Panc1 (cell line): ENCODE measurements at regions not wholly inside any gene's neighbourhood (a gene's known extent, or its start where the extent isn't known, plus 50 kb on each side); places are given as distances from the start of the nearest gene placed in this dataset.
"Not testable (repeated sequence)": the region's sequence is repeated elsewhere in the genome, so short reads cannot be mapped to it uniquely, and the experiment has no call there.

ENCODE experiments used
- ATAC-seq: fragments of 200-7000 bp; cut with Tn5 transposase; 2 replicates; pipeline ENCODE4 v1.9.1; 2020; ENCODE audit warnings: mild to moderate bottlenecking, moderate library complexity
- BruUV-seq: library from RNA; stranded (reverse); fragments of 400-500 nt; replicated peaks from 2 replicates; lab custom pipeline; 2021; lab: Mats Ljungman, UMichigan
- CTCF ChIA-PET: fragments of 300-600 bp; sonication (Branson Sonifier 250); formaldehyde crosslinking; loops from one replicate; lab custom pipeline; 2022; ENCODE audit warnings: antibody characterized with exemption; lab: Charles Lee
- POLR2A ChIA-PET: fragments of 300-600 bp; sonication (Branson Sonifier 250); formaldehyde crosslinking; loops from one replicate; lab custom pipeline; 2022; ENCODE audit warnings: antibody characterized with exemption; lab: Charles Lee
- DNase-seq: peaks from one replicate; pipeline ENCODE4 v3.0.0-alpha.2; 2010; ENCODE audit warnings: low read depth, low spot score
- H3K27ac ChIP-seq: 2 replicates; pipeline ENCODE4 v1.5.1; 2011; ENCODE audit warnings: mild to moderate bottlenecking, low read length, inconsistent platforms
- H3K27me3 ChIP-seq: fragments of 200-500 bp; sonication (Bioruptor generic); 2 replicates; pipeline ENCODE4 v1.6.0; 2014; ENCODE audit warnings: low read length, inconsistent platforms; ENCODE audit not compliant: control insufficient read depth, insufficient read depth
- H3K36me3 ChIP-seq: fragments of 200-500 bp; sonication (Bioruptor generic); 2 replicates; pipeline ENCODE4 v1.5.1; 2014; ENCODE audit warnings: inconsistent platforms, mild to moderate bottlenecking, low read length, moderate library complexity; ENCODE audit not compliant: control insufficient read depth, insufficient read depth
- H3K4me1 ChIP-seq: 2 replicates; pipeline ENCODE4 v1.5.1; 2011; ENCODE audit warnings: inconsistent platforms, mild to moderate bottlenecking, low read length, moderate library complexity; ENCODE audit not compliant: control insufficient read depth, insufficient read depth
- H3K4me3 ChIP-seq, 2 experiments: 2 replicates each; pipeline ENCODE4 v1.5.1; 2011 to 2012; ENCODE audit warnings: low read depth in 2 of 2, low read length in 2 of 2, mild to moderate bottlenecking in 2 of 2, inconsistent platforms in 1 of 2, moderate library complexity in 1 of 2
- H3K9me3 ChIP-seq: fragments of 200-500 bp; sonication (Bioruptor generic); 2 replicates; pipeline ENCODE4 v1.5.1; 2014; ENCODE audit warnings: low read depth, mild to moderate bottlenecking, inconsistent platforms, low read length, moderate library complexity; ENCODE audit not compliant: control insufficient read depth, insufficient read depth
- in situ Hi-C: cut with HindIII; loops from 2 replicates; pipeline ENCODE4 v1.10.0; 2016; ENCODE audit warnings: low sequenced_read_pairs, low pct_unique_long_range_greater_than_20kb
- intact Hi-C: fragments of 100-400 bp; cut with micrococcal nuclease; formaldehyde crosslinking; loops from one replicate; pipeline ENCODE4 v1.10.0; 2022; ENCODE audit not compliant: unreplicated experiment

DNA sequence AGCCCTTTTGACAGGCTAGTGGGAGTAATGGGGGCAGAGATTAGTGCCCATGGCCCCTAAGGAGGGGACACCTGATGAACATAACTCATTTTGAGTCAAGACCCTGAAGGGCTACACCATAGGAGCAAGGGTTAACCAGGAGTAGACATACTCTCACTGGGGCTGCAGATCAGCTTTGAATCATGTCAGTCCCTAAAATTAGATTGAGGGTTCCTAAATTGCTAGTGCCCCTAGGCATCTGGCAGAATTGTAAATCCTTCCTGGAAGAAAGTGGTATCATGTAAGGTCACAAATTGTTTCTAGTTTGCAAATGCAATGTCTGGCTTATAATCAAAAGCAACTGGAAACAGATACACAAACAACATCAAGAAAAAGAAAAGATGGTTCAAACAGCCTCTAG is 52.1 kb upstream of the LRRC37A2 start:
- BruUV-seq, CTCF ChIA-PET, H3K4me3 ChIP-seq, H3K27me3 ChIP-seq, H3K27ac ChIP-seq, POLR2A ChIA-PET, H3K36me3 ChIP-seq, H3K9me3 ChIP-seq, H3K4me1 ChIP-seq, intact Hi-C loops, ATAC-seq, in situ Hi-C loops, DNase-seq: not testable (repeated sequence)

- in situ Hi-C loops, H3K27me3 ChIP-seq, CTCF ChIA-PET, H3K9me3 ChIP-seq, H3K36me3 ChIP-seq, BruUV-seq, DNase-seq, ATAC-seq, H3K4me3 ChIP-seq, intact Hi-C loops, H3K4me1 ChIP-seq, H3K27ac ChIP-seq, POLR2A ChIA-PET: not testable (repeated sequence)
These were observed 57.2 kb upstream of the LRRC37A2 start for GRCh38 chr17:46455069-46455468.

- H3K4me3 ChIP-seq, H3K27me3 ChIP-seq, H3K9me3 ChIP-seq, H3K27ac ChIP-seq, in situ Hi-C loops, BruUV-seq, DNase-seq, CTCF ChIA-PET, H3K4me1 ChIP-seq, ATAC-seq, H3K36me3 ChIP-seq, intact Hi-C loops, POLR2A ChIA-PET: not testable (repeated sequence)
These were observed 57.7 kb upstream of the LRRC37A2 start for GRCh38 chr17:46454572-46454971.

DNA sequence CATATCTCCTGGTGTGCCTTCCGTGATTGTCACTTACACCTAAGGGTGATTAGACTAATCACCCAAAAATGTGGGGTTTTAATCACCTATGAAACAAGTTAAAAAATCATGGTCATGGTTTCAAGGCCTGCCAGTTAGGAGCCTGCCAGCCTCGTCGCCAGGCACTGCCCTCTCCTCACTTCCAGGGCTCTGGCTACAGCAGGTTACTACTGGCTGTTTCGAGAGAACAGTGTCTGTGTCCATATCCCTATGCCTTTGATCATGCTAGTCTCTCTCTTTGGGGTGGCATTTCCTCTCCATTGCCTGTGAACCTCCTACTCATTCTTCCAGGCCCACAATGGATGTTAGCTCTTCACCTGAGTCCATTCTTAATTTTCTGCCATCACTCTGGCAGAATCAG is 59.2 kb upstream of the LRRC37A2 start:
- H3K4me1 ChIP-seq, H3K36me3 ChIP-seq, CTCF ChIA-PET, in situ Hi-C loops, H3K9me3 ChIP-seq, intact Hi-C loops, BruUV-seq, H3K4me3 ChIP-seq, DNase-seq, H3K27me3 ChIP-seq, H3K27ac ChIP-seq, ATAC-seq, POLR2A ChIA-PET: not testable (repeated sequence)

GRCh38 chr17:46445849-46446248 is 66.4 kb upstream of the LRRC37A2 start:
- H3K27me3 ChIP-seq, H3K36me3 ChIP-seq, H3K4me3 ChIP-seq, ATAC-seq, H3K27ac ChIP-seq, intact Hi-C loops, H3K9me3 ChIP-seq, H3K4me1 ChIP-seq, CTCF ChIA-PET, BruUV-seq, in situ Hi-C loops, POLR2A ChIA-PET, DNase-seq: not testable (repeated sequence)

DNA sequence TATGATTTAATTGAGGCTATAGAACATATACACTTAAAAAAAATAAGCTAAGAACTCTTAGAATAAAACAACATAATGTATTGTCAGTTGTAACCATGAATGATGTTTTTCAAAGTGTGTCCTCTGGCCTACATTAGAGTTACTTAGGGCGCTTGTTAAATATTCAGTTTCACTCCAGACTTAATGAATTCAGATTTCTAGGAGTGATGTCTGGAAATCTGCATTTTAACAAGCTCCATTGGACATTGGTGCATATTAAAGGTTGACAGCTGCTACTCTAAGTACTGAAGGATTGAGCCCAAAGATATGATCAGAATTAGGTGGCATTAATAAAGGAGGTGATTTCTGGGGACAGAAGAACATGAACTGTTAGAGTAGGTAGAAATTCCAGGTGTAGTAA is 66.9 kb upstream of the LRRC37A2 start:
- in situ Hi-C loops, POLR2A ChIA-PET: not testable (repeated sequence)

DNA sequence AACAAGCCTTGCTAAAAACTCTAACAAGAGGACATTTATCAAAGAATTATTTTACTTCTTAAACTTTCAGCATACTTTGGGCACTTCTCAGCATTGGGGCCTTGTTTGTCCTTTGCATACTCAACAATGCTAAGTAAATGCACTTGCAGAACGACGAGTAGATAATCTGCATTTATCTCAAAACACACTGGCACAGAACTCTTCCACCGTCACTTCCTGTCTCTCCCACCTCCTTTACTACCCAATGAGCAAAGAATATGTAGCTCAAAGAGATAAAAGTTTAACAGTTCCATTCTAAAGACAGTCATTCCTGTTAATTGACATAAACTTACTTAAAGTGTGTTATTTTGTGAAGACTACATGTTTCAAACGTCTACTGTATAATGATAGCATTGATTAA is 70.1 kb upstream of the LRRC37A2 start:
- in situ Hi-C loops, H3K4me1 ChIP-seq, POLR2A ChIA-PET: not testable (repeated sequence)

More for the DNA sequence above, 66.9 kb upstream of the LRRC37A2 start:
- H3K36me3 ChIP-seq, intact Hi-C loops, BruUV-seq, H3K27ac ChIP-seq, H3K4me1 ChIP-seq, CTCF ChIA-PET, DNase-seq, ATAC-seq, H3K4me3 ChIP-seq, H3K27me3 ChIP-seq, H3K9me3 ChIP-seq: not testable (repeated sequence)

GRCh38 chr17:46440665-46441064 is 71.6 kb upstream of the LRRC37A2 start:
- H3K27ac ChIP-seq, H3K4me3 ChIP-seq, POLR2A ChIA-PET, intact Hi-C loops, H3K27me3 ChIP-seq, ATAC-seq, CTCF ChIA-PET, DNase-seq, H3K4me1 ChIP-seq, BruUV-seq, H3K9me3 ChIP-seq, H3K36me3 ChIP-seq, in situ Hi-C loops: not testable (repeated sequence)

More for the DNA sequence above, 70.1 kb upstream of the LRRC37A2 start:
- H3K27ac ChIP-seq, H3K36me3 ChIP-seq, BruUV-seq, H3K9me3 ChIP-seq, CTCF ChIA-PET, H3K4me3 ChIP-seq, H3K27me3 ChIP-seq, DNase-seq, ATAC-seq, intact Hi-C loops: not testable (repeated sequence)
